ENCODE measurements at regions not wholly inside any gene's neighbourhood (a gene's known extent, or its start where the extent isn't known, plus 50 kb on each side); places are given as distances from the start of the nearest gene placed in this dataset.

GRCh38 chr4:52187603-52188002, 136.5 kb downstream of the SPATA18 start:
- Histone ChIP-seq H3K27ac (no peak overlapping the region), H3K27me3 (ENCODE audit: insufficient read depth, low read depth, severe bottlenecking) (peaks cover 46% of the 10 kb centered on the region), H3K9me3 (ENCODE audit: severe bottlenecking) (no peaks in the 10 kb centered on the region), H3K4me3 (ENCODE audit: low read depth, low read length) (no peak overlapping the region), H3K36me3 (no peaks in the 10 kb centered on the region)
- TF ChIP-seq CTCF (IDR thresholded peaks at IDR 0.05; ENCODE audit: low read depth, low read length) = no peak
- DNase-seq = no peak

GRCh38 chr4:52192001-52192400, 140.9 kb downstream of the SPATA18 start:
- Histone ChIP-seq H3K4me3 (ENCODE audit: low read depth, low read length) (no peak overlapping the region), H3K36me3 (no peaks in the 10 kb centered on the region), H3K27me3 (ENCODE audit: insufficient read depth, low read depth, severe bottlenecking) (peaks cover 39% of the 10 kb centered on the region), H3K27ac (no peak overlapping the region), H3K9me3 (ENCODE audit: severe bottlenecking) (no peaks in the 10 kb centered on the region)
- no peak for TF ChIP-seq CTCF (IDR thresholded peaks at IDR 0.05; ENCODE audit: low read depth, low read length)
- DNase-seq = no peak

GRCh38 chr4:52192721-52193135, 141.6 kb downstream of the SPATA18 start:
- no peak for DNase-seq
- Histone ChIP-seq H3K27ac (no peak overlapping the region), H3K27me3 (ENCODE audit: insufficient read depth, low read depth, severe bottlenecking) (peaks cover 45% of the 10 kb centered on the region), H3K36me3 (no peaks in the 10 kb centered on the region), H3K9me3 (ENCODE audit: severe bottlenecking) (no peaks in the 10 kb centered on the region), H3K4me3 (ENCODE audit: low read depth, low read length) (no peak overlapping the region)
- TF ChIP-seq CTCF (IDR thresholded peaks at IDR 0.05; ENCODE audit: low read depth, low read length) = no peak

- no peak for TF ChIP-seq CTCF (IDR thresholded peaks at IDR 0.05; ENCODE audit: low read depth, low read length)
- Histone ChIP-seq H3K4me3 (ENCODE audit: low read depth, low read length) (no peak overlapping the region), H3K9me3 (ENCODE audit: severe bottlenecking) (no peaks in the 10 kb centered on the region), H3K27ac (no peak overlapping the region), H3K36me3 (no peaks in the 10 kb centered on the region), H3K27me3 (ENCODE audit: insufficient read depth, low read depth, severe bottlenecking) (peaks cover 28% of the 10 kb centered on the region)
- DNase-seq = no peak
These were observed 144.8 kb downstream of the SPATA18 start for GRCh38 chr4:52195869-52196268.

- Histone ChIP-seq H3K36me3 (no peaks in the 10 kb centered on the region), H3K27ac (no peak overlapping the region), H3K4me3 (ENCODE audit: low read depth, low read length) (no peak overlapping the region), H3K27me3 (ENCODE audit: insufficient read depth, low read depth, severe bottlenecking) (peaks cover 28% of the 10 kb centered on the region), H3K9me3 (ENCODE audit: severe bottlenecking) (no peaks in the 10 kb centered on the region)
- no peak for TF ChIP-seq CTCF (IDR thresholded peaks at IDR 0.05; ENCODE audit: low read depth, low read length)
- DNase-seq = no peak
These were observed 145.6 kb downstream of the SPATA18 start for GRCh38 chr4:52196606-52197130.

- no peak for TF ChIP-seq CTCF (IDR thresholded peaks at IDR 0.05; ENCODE audit: low read depth, low read length)
- Histone ChIP-seq H3K27me3 (ENCODE audit: insufficient read depth, low read depth, severe bottlenecking) (peaks cover 25% of the 10 kb centered on the region), H3K4me3 (ENCODE audit: low read depth, low read length) (no peak overlapping the region), H3K27ac (no peak overlapping the region), H3K9me3 (ENCODE audit: severe bottlenecking) (no peaks in the 10 kb centered on the region), H3K36me3 (no peaks in the 10 kb centered on the region)
- DNase-seq = no peak
These were observed 146.2 kb downstream of the SPATA18 start for GRCh38 chr4:52197306-52197705.
